ENCODE measurements at regions not wholly inside any gene's neighbourhood (a gene's known extent, or its start where the extent isn't known, plus 50 kb on each side); places are given as distances from the start of the nearest gene placed in this dataset.
A peak's percentile ranks its signal among the peaks of the same experiment; 100 is the strongest.
"Not testable (repeated sequence)": the region's sequence is repeated elsewhere in the genome, so short reads cannot be mapped to it uniquely, and the experiment has no call there.

DNA sequence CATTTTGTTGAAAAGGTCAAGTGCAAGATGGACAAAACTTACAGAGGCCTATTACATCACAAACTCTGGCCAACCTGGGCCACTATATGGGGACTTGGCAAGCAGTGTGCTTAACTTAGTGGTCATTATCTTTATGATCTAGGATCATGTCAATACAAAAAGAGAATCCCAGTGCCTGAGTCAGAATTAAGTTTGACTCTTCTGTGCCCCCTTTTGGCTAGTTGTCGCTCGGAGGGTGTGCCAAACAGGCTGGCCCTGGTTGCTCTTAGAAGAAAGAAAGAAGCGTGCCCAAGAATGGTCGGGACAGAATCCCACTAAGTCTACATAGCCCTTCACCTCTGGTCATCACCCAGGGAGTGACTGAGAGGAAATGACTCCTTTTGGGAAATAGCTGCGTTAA lies 100.1 kb downstream of the EIF4E start:
- no peak for DNase-seq

DNA sequence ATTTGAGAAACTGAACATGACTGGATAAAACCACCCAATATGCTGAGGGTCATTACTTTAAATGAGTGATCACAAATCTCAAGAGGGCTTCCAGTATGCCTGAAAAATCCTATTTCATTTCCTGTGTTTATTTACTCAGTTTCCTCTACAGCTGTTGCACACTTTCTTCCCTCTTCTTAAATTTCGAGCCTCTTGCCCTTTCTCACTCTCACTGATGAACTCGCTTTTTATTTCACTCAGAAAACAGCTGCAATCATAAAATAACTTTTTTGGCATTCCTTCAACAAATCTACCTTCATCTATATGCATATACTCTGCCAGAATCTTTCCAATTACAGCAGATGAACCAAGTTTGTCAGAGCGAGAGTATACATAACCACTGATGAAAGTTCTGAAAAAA lies 101.3 kb downstream of the EIF4E start:
- no peak for DNase-seq

DNA sequence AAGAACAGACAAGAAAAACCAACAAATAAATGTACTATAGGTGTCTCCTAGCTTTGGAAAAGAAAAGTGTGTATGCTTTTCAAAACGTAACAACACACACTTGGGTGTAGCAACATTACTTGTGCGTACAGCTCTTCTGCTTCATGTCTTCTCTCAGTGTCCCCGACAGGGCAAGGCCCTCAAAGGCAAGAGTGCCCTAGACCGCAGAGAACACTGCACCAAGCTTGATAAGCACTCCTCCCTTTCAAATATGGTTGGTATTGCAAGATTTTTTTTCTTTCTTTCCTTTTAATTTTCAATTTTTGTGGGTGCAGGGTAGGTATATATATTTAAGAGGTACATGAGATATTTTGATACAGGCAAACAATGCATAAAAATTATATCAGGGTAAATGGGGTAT lies 106.8 kb downstream of the EIF4E start:
- no peak for DNase-seq

DNA sequence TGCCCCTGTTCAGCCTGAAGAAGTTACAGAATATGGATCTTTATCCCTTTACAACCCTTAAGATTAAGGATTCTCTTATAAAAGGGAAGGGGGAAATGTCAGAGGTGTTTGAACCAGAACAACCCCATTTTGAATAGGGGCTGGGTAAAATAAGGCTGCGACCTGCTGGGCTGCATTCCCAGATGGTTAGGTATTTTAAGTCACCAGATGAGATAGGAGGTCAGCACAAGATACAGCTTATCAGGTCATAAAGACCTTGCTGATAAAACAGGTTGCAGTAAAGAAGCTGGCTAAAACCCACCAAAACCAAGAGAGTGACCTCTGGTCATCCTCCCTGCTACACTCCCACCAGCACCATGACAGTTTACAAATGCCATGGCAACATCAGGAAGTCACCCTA lies 110.8 kb downstream of the EIF4E start:
- DNase-seq, result not testable (repeated sequence)

DNA sequence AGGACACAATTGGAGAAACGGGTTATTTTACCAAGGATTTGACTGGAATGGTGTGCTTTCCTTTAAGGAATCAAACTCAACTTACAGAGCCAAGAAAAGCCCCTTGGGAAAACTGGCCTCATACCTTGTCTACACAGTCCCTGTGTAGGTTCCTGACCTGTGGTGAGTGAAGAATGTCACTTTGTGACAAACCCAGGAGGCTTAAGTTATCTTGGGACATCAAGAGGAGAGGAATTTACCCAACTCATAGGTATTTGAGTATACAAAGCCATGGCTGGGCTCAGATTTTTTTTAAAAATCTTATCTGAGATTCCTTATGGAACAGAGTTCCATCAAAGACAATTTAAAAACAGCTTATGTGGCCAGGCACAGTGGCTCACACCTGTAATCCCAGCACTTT lies 112.1 kb downstream of the EIF4E start:
- DNase-seq, result no peak

DNA sequence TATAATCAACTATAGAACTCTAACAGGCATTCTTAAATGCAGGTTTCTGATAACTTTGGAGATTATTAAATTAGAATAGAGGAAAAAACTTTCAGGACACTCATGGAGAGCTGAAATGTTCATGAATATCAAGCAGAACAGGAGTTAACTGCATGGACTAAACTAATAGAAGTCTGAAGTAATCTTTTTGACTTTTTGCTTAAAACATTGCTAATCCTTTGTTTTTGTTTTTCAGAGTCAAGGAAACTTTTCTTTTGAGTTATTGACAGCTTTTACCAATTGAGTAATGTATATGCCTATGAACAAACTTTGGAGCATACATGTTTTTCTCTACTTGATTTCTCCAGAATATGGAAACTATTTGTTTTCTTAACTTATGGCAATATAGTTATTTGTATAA lies 112.5 kb downstream of the EIF4E start:
- DNase-seq, result no peak

DNA sequence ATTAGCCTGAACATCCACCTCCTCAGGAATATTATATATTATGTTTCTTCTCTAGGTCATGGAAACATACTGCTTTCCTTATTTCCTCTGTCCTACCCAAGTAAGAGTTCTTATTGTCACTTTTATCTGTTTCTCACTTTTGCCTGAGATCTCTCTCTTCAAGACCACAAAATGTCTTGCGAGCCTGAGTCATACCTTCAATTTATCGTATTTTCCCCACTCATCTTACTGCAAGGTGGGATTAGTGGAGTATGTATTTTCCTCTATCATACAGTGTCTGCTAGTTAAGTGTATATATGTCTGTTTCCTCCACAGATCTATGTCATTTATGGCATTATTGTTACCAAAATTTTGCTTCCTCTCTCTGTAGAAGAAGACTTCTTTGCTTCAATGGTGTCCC lies 124.5 kb downstream of the EIF4E start:
- no peak for DNase-seq

DNA sequence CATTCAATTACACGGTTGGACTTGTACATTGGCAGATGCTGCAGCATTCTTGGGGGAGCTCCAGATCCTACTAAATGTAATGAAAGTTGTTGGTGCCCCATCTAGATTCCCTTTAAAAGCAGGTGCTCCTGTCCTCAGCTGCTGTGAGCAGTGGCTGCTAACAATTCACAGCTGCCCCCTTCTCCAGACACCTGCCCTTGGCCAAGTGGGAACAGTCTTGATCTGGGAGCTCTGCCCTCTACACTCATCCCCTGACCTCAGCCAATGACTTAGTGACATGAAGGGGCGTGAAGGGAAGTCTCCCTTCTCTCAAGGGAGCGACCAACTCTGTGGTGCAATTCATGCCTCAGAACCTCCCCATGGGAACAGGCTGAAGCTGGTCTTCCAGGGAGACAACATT lies 125.7 kb downstream of the EIF4E start:
- DNase-seq, result no peak

DNA sequence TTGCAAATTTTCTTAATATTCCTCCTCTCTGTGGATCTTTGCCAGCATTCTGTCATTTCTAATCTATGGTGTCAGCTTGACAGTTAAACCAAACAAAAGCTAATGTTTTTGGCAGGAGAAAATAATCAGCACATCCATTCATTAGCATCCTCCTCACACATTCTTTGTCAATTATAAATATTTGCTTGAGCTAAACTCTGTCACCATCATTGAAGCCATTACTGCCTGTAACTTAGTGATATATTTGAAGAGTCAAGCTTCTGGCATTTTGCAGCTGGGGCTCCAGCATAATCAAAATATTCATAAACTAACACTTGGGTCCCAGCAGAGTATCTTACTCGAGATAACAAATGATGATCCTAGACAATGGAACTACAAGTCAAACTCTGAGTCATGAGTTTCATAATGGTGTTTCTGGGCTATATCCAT lies 126.1 kb downstream of the EIF4E start:
- no peak for DNase-seq

DNA sequence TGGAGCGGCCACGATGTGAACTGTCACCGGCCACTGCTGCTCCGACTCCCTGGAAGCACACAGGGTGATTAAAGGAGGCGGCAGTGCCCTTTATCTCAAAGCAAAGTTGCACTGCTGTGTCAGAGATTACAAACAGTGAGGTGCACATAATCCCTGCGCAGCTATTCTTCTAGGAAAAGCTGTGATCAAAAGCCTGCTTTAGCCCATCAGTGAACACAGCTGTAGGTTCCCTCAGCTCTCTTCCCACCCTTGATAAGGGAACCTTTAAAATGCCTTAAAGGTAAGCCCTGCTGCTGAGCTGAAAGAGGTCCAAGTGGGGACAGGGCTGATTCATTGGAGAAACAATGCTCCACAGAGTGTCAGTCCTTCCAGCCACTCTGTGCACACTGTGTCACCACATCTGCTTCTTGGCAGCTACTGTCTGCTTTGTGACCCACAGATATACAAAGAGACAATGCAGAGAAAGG lies 127.6 kb downstream of the EIF4E start:
- DNase-seq, result peak; percentile 19

DNA sequence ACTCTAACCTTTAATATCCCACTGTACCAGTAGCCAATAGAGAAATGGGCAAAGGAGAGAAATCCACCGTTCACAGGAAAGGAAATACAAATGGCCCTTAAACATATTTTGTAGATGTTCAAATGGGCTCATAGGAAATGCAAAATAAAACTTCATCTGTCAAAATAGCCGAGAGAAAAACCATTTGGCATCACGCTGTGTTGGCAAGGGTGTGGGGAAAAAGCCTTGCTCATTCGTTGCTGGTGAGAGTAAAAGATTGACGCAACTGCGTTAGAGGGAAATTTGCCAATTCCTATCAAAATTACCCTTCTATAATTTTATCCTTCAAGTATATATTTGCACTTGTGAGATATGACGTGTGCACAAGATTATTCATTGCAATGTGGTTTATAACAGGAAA lies 131.9 kb downstream of the EIF4E start:
- no peak for DNase-seq

DNA sequence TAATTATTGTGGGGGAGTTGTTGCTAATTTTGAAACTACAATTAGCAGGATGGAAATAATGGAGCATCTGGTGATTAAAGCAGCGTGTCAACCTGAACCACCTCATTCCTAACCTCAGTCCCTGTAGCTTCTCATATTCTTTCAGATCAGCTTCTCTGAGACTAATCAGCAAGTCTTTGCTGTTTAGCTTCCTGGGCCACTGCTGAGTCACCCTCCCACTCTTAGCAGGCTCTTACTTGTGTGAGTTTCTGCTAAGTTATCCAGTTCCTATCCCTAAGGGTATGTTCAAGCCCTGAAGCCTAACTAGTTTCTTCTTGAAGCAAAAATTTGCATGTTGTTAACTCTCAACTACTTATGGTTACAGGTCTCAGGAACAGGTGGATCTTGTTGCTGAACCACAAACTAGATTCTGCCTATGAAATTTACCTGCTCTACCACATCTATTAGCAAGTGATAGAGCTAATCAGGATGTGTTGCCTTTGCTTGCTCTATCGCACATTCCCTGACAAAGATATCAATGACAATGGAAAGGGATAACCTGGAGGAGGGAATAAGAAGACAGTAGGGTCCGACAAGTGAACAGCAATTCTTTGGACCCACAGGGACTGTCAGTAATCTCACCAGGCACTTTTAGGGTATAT lies 134.2 kb downstream of the EIF4E start:
- DNase-seq, result no peak

DNA sequence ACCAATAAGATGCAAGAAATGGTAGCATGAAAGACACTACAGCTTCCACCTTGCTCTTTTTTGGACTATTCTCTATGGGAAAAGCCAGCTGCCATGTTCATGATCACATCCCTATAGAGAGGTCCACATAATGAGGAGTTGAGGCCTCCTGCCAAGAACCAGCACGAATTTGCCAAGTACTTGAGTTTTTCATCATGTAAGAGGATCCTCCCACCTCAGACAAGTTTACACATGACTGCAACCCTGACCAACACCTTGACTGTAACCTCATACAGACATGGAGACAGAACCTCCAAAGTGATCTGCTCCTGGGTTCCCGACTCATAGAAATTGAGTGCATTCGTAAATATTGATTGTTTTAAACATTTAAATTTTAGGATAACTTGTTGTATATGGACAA lies 135.2 kb upstream of the TSPAN5 start:
- DNase-seq, result no peak

DNA sequence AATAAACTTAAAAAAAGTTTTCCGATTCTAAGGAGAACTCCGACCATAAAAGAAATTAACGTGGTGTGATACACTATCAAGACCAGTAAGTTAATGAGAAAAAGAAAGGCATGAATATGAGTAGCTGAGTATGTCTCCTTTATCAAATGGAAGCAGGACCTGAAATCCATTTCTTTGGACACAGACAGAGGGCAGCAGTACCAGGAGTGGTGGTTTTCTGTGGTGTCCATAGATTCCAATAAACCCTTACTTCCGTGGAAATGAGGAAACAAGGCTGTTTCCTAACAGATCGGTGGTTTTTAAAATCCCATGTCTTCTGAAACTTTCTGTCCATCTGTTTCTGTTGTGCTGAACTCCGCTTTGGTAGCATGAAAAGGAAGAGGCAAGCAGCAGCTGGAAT lies 128.5 kb upstream of the TSPAN5 start:
- DNase-seq, result no peak

DNA sequence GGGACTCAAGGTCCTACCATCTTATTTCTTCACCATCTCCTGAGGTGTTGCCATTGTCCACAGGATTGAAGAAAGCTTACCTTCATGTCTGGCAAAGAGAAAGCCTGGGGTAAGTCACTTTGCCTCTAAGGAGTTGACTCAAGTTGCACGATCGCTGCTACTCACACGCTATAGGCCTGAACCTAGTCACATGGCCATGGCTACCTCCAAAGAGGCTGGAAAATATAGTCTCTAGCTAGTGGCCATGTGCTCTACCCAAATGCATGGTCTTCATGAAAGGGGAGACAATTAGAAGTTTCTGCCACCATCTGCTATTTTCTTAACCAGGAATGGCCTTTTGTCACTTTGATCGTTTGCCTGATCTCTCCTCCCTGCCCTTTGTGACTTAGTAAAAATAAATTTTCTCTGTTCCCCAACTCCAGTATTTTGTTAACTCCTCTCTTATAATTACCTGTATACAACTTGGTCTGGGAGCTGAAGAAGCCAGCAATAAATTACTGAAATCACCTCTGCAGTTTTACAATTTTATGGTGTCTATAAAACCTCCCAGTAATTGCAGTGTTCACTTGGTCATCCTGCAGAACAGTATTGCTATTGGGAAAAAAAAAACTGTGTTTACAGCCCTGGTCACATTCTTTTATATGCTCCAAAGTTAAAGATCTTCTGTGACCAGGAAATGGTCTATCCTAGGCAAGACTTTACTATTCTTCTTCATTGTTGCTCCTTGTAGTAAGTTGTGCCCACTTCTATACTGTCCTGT lies 126.7 kb upstream of the TSPAN5 start:
- DNase-seq, result no peak

DNA sequence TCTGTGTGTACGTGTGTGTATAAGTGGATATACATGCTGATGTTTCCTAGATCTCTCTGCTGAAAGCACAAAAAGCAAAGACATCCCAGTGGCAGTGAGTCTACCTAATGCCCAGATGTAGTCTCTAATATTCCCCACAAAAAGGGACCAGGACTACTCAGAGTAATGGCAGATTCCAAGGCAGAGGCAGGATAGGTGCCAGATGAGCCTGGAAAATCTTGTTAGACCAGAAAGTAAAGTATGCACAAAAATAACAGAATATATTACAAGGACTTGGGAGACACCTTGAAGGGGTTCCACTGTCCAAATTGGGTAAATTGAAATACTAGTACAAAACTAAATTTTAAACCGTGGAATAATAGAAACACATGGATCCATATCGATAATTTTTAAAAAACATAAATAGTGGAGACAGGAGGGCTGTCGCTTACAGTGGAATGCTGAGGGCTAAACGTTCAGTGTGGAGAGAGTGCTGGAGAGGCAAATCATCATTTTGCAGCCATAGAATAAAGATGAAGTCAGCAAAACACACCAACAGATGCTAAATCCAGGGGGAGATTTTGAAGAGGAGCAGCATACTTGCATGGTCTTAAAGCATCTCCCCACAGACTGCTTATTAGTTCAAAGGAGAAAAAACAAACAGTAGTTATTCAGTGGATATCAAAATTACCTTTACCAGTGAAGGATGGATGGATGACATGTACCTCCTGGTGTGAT lies 123.4 kb upstream of the TSPAN5 start:
- DNase-seq, result no peak

DNA sequence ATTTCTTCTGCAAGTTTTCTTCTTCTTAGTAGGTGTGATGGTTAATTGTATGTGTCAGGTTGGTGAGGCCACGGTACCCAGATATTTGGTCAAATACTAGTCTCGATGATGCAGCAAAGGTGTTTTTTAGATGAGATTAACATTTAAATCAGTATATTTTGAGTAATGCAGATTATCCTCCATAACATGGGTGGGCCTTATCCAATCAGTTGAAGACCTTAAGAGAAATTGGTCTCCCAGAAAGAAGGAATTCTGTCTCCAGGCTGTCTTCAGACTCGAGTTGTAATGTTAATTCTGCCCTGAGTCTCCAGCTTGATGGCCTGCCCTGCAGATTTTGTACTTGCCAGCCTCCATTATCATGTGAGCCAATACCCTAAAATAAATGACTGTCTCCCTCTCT lies 122.5 kb upstream of the TSPAN5 start:
- no peak for DNase-seq

DNA sequence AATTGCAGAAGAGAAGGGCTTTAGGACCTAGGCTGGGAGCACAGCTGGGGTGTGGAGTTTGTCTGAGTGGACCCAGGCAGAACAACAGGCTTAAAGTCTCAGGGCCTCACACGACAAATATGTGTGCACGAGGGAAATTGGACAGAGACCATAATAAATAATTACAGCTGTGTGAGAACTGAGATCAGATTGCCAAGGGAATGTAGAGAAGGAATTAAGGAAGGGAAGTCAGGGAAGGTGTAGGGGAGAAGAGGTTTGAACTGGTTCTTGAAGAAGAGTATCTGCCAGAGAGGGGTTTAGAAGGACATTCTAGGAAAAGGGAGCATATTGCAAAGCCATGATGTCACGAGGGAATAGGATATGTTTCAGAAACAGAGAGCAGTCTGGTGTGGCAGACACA lies 120.7 kb upstream of the TSPAN5 start:
- DNase-seq, result no peak

DNA sequence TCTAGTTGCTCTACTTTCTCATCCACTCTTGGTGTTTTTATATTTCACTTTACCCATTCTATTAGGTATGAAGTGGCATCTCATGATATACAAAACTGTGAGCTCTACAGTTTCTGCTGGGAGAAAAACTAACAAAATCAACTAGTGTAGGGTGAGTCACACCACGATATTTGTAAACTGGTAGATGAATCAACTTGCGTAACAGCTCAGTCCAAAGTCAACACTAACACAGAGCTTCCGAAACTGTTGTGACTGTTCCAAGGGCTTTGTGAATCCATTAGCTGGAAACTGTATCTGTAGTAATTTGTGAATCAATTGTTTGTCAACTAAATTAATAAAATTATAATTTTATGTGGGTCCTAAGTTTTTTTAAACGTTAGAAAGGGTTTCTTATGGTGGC lies 119.8 kb upstream of the TSPAN5 start:
- no peak for DNase-seq

DNA sequence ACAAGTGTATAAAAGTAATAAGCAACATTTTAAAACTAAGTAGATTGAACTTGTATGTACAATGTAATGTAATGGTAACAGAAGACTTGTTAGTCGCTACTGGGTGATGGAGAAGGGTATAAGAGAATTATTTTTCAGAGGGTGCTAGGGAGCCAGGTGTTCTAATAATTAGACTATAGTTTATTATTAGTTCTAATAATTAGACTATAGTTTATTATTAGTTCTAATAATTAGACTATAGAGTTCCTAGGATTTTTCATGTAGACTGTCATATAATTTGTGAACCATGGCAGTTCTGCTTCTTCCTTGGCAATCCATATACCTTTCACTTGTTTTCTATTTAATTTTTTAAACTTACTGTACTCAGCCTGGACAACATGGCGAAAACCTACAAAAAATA lies 117.3 kb upstream of the TSPAN5 start:
- no peak for DNase-seq

DNA sequence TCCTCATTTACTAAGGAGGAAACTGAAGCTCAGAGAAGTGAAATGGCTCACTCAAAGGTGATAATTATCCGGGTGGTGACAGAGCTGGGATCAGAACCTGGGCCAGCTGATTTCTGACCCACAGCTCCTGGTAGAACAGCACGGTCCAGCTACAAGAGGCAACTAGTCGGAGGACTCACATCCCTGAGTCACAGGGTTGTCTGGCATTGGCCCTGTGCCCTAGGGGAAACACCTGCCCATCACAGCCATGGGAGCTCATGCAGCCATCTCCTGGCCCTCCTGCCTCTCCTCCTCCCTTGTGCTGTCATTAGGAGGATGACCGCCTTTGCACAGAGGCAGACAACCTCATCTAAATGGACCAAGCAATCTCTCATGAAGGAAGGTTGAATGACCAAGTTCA lies 115.2 kb upstream of the TSPAN5 start:
- DNase-seq, result no peak

DNA sequence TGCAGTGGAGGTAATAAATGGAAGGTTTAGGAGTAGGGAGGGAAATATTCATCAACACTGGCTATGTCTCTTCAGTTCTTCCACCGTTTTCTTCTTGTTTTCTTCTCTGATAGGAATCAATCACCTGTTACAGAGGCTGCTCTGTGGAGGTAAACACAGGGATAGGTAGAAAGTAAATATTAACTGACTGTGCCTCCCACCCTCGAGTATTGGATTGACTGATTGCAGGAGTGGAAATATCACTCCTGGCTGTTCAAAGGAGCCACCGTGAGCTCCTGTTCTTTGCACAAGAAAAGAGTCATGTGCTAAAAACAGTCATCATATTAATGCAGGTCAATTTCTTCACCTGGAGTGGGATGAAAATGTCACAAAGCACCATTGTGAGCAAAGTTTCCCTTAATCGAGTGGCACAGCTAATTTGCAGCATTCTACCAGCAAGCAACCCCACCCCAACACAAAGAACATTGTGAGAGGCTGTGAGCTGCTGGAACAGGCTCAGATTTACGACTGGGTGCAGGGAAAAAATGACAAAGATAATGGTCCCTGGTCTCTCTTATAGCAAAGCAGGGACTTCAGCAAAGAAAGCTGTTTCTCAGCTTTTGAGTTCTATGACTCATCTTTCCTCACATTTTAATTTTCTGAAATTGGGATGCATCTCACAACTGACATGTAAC lies 113.7 kb upstream of the TSPAN5 start:
- no peak for DNase-seq

DNA sequence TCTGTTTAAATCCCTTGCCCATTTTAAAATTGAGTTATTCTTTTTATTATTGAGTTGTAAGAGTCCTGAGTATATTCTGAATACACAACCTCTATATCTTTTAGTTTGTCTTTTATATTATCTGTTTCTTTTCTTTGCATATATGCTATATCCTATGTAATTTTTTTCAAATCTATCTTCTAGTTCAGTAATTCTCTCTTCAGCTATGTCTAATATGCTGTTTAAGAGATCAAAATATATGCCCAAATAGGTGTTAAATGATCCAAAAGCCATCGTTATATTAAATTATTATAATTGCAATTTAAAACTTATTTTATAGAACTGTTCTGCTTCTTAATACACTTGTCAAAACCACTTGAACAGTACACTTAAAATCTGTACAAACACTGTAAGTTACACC lies 107.4 kb upstream of the TSPAN5 start:
- no peak for DNase-seq

Measured in occipital lobe (tissue), 1 donor.